ENCODE measurements at regions not wholly inside any gene's neighbourhood (a gene's known extent, or its start where the extent isn't known, plus 50 kb on each side); places are given as distances from the start of the nearest gene placed in this dataset.
"Not testable (repeated sequence)": the region's sequence is repeated elsewhere in the genome, so short reads cannot be mapped to it uniquely, and the experiment has no call there.

- Histone ChIP-seq H3K9me3 (peaks cover 0 to 16% (median 0%) of the 10 kb centered on the region in 4 donors), H3K27ac (no peak overlapping the region), H3K4me1 (no peaks in the 10 kb centered on the region), H3K4me3 (no peak overlapping the region), H3K36me3 (no peaks in the 10 kb centered on the region), H3K27me3 (no peaks in the 10 kb centered on the region)
- 92 to 100% methylated on average over 2 of the region's 2 CpGs for WGBS, 2 donors
- no peak for TF ChIP-seq POLR2A (IDR thresholded peaks at IDR 0.05)
- TF ChIP-seq CTCF (IDR thresholded peaks at IDR 0.05), result no peak
- no peak for TF ChIP-seq EP300 (IDR thresholded peaks at IDR 0.05)
- no peak for DNase-seq (ENCODE audit: low spot score in 2 of 2)
Observed at GRCh38 chr7:109552017-109552416, 982.3 kb downstream of the DNAJB9 start.

- no peak for DNase-seq (ENCODE audit: low spot score in 2 of 2)
- Histone ChIP-seq H3K4me1 (no peaks in the 10 kb centered on the region), H3K27me3 (no peaks in the 10 kb centered on the region), H3K27ac (no peak overlapping the region), H3K36me3 (no peaks in the 10 kb centered on the region), H3K9me3 (no peaks in the 10 kb centered on the region), H3K4me3 (no peak overlapping the region)
- 37 to 58% methylated on average over 4 of the region's 4 CpGs for WGBS, 2 donors
- TF ChIP-seq POLR2A (IDR thresholded peaks at IDR 0.05), result no peak
- TF ChIP-seq EP300 (IDR thresholded peaks at IDR 0.05), result no peak
- TF ChIP-seq CTCF (IDR thresholded peaks at IDR 0.05), result no peak
Observed at GRCh38 chr7:109577265-109577664, 1007.6 kb downstream of the DNAJB9 start.

GRCh38 chr7:109579901-109580300 is 1010.2 kb downstream of the DNAJB9 start:
- 69% methylated on average over 4 of the region's 4 CpGs for WGBS, 2 donors
- no peak for TF ChIP-seq CTCF (IDR thresholded peaks at IDR 0.05)
- no peak for TF ChIP-seq POLR2A (IDR thresholded peaks at IDR 0.05)
- TF ChIP-seq EP300 (IDR thresholded peaks at IDR 0.05), result no peak
- no peaks in the 10 kb centered on the region for H3K4me1 ChIP-seq

GRCh38 chr7:109582211-109582610 is 1012.5 kb downstream of the DNAJB9 start:
- Histone ChIP-seq H3K9me3 (peaks cover 0 to 4% (median 0%) of the 10 kb centered on the region in 4 donors), H3K4me3 (no peak overlapping the region), H3K4me1 (no peaks in the 10 kb centered on the region), H3K27ac (no peak overlapping the region), H3K36me3 (no peaks in the 10 kb centered on the region), H3K27me3 (no peaks in the 10 kb centered on the region)
- no peak for TF ChIP-seq CTCF (IDR thresholded peaks at IDR 0.05)
- no peak for TF ChIP-seq EP300 (IDR thresholded peaks at IDR 0.05)
- TF ChIP-seq POLR2A (IDR thresholded peaks at IDR 0.05), result no peak
- no peak for DNase-seq (ENCODE audit: low spot score in 2 of 2)

More at GRCh38 chr7:109579901-109580300, 1010.2 kb downstream of the DNAJB9 start:
- no peak overlapping the region for H3K27ac ChIP-seq
- DNase-seq (ENCODE audit: low spot score in 2 of 2), result no peak
- H3K27me3 ChIP-seq, result no peaks in the 10 kb centered on the region
- H3K4me3 ChIP-seq, result no peak overlapping the region
- H3K36me3 ChIP-seq, result no peaks in the 10 kb centered on the region
- peaks cover 0 to under 1% (median 0%) of the 10 kb centered on the region in 4 donors for H3K9me3 ChIP-seq

GRCh38 chr7:109596948-109597347 is 1027.3 kb downstream of the DNAJB9 start:
- DNase-seq (ENCODE audit: low spot score in 2 of 2); H3K4me3 ChIP-seq; H3K27me3 ChIP-seq; H3K4me1 ChIP-seq; H3K36me3 ChIP-seq; H3K9me3 ChIP-seq; H3K27ac ChIP-seq: not testable (repeated sequence)
- 78 to 81% methylated on average over 9 of the region's 9 CpGs for WGBS, 2 donors

GRCh38 chr7:109611656-109612055 is 1042.0 kb downstream of the DNAJB9 start:
- H3K9me3 ChIP-seq, result no peaks in the 10 kb centered on the region
- WGBS, 2 donors, result 84 to 86% methylated on average over 1 of the region's 1 CpG
- H3K4me1 ChIP-seq, result no peaks in the 10 kb centered on the region
- H3K27me3 ChIP-seq, result no peaks in the 10 kb centered on the region
- no peak overlapping the region for H3K4me3 ChIP-seq
- H3K27ac ChIP-seq, result no peak overlapping the region
- no peaks in the 10 kb centered on the region for H3K36me3 ChIP-seq
- no peak for DNase-seq (ENCODE audit: low spot score in 2 of 2)
- TF ChIP-seq EP300 (IDR thresholded peaks at IDR 0.05) (no peak), CTCF (IDR thresholded peaks at IDR 0.05) (no peak), POLR2A (IDR thresholded peaks at IDR 0.05) (no peak)
